K562 (cell line): ENCODE measurements at regions not wholly inside any gene's neighbourhood (a gene's known extent, or its start where the extent isn't known, plus 50 kb on each side); places are given as distances from the start of the nearest gene placed in this dataset.

ENCODE experiments used
- HES1 ChIP-seq: fragments of 450-650 bp; IDR thresholded peaks from 2 replicates; pipeline ENCODE4 v1.6.1; 2016; ENCODE audit warnings: low read depth, mild to moderate bottlenecking, moderate library complexity
- MECOM ChIP-seq: fragments of 250-450 bp; sonication (Bioruptor Pico); IDR thresholded peaks from 2 replicates; pipeline ENCODE4 v1.8.0; 2022; ENCODE audit warnings: inconsistent platforms
- MXI1 ChIP-seq: IDR thresholded peaks from 2 replicates; pipeline ENCODE4 v1.6.1; 2011; ENCODE audit warnings: low read depth, mild to moderate bottlenecking, improper control_type of control experiment, low read length
- NFE2L1 ChIP-seq: fragments of 450-650 bp; IDR thresholded peaks from 2 replicates; pipeline ENCODE4 v1.6.1; 2016; ENCODE audit warnings: missing genetic modification characterization, low read depth, mild to moderate bottlenecking, missing compliant biosample characterization, moderate library complexity, borderline replicate concordance
- PBX2 ChIP-seq, 2 experiments: IDR thresholded peaks in 1 of 2; conservative IDR thresholded peaks in 1 of 2; 2 replicates each; pipeline ENCODE4 v1.6.1; 2016; ENCODE audit warnings: low read depth in 2 of 2, mild to moderate bottlenecking in 1 of 2, missing compliant biosample characterization in 1 of 2, missing genetic modification characterization in 1 of 2, moderate library complexity in 1 of 2
- PTTG1 ChIP-seq: fragments of 450-650 bp; IDR thresholded peaks from 2 replicates; pipeline ENCODE4 v1.6.1; 2016; ENCODE audit warnings: low read depth, mild to moderate bottlenecking, missing genetic modification characterization, missing compliant biosample characterization
- RREB1 ChIP-seq: fragments of 250-450 bp; sonication (Bioruptor Pico); IDR thresholded peaks from 2 replicates; pipeline ENCODE4 v1.4.0; 2020
- SMAD1 ChIP-seq: fragments of 150-350 bp; IDR thresholded peaks from 2 replicates; pipeline ENCODE4 v1.6.1; 2014; ENCODE audit warnings: low read length, low read depth; ENCODE audit not compliant: partially characterized antibody
- SNIP1 ChIP-seq: fragments of 450-650 bp; IDR thresholded peaks from 2 replicates; pipeline ENCODE4 v1.7.1; 2017; ENCODE audit warnings: low read depth, mild to moderate bottlenecking
- ZNF143 ChIP-seq: sonication (generic); formaldehyde crosslinking; IDR thresholded peaks from 2 replicates; pipeline ENCODE4 v1.9.0; 2022; ENCODE audit warnings: mild to moderate bottlenecking, missing genetic modification reagents
- ZNF3 ChIP-seq: fragments of 250-450 bp; sonication (Bioruptor Pico); IDR thresholded peaks from 2 replicates; pipeline ENCODE4 v1.5.0; 2021; ENCODE audit warnings: mild to moderate bottlenecking, moderate library complexity
- ZNF644 ChIP-seq: fragments of 200-800 bp; sonication (Bioruptor generic); IDR thresholded peaks from 2 replicates; pipeline ENCODE4 v1.6.1; 2016; ENCODE audit warnings: low read depth, missing genetic modification characterization, missing compliant biosample characterization
- ZNF740 ChIP-seq, 3 experiments: fragments of 200-800 bp in 1 of 3; sonication (Bioruptor generic) in 1 of 3; sonication (generic) in 1 of 3; formaldehyde crosslinking in 1 of 3; IDR thresholded peaks; 2 replicates each; pipeline versions ENCODE4 v1.6.1 to v1.8.0; 2016 to 2022; ENCODE audit warnings: mild to moderate bottlenecking in 2 of 3, missing compliant biosample characterization in 2 of 3, missing genetic modification characterization in 2 of 3, missing genetic modification reagents in 1 of 3

GRCh38 chr4:10173754-10174749 lies 57.5 kb upstream of the WDR1 start (continued):
- no peak for TF ChIP-seq RREB1 (CRISPR knock-in tag)
- no peak for TF ChIP-seq HES1
- no peak for TF ChIP-seq PBX2 (CRISPR knock-in tag; IDR thresholded peaks at IDR 0.05; ENCODE audit: low read depth)
- TF ChIP-seq PBX2 (tag; conservative IDR thresholded peaks at IDR 0.05; ENCODE audit: low read depth): no peak; the same call in 1 of the 2 replicates
- no peak for TF ChIP-seq SMAD1
- TF ChIP-seq MXI1: no peak
- TF ChIP-seq SNIP1: no peak
- no peak for TF ChIP-seq NFE2L1 (tag)
- TF ChIP-seq ZNF740 (CRISPR knock-in tag; IDR thresholded peaks at IDR 0.05): no peak
- peak; percentile 16 to 81; a peak in 2 of 4 replicates for TF ChIP-seq ZNF740 (tag; IDR thresholded peaks at IDR 0.05)
- TF ChIP-seq ZNF3 (CRISPR knock-in tag): no peak
- TF ChIP-seq ZNF143 (CRISPR knock-in tag): no peak
- TF ChIP-seq ZNF644: peak; percentile 57
- TF ChIP-seq PTTG1 (tag): 0 out of 2 replicates have a peak, but pooled peaks have one; percentile 39
- peak; percentile 29; the same call in 1 of the 2 replicates for TF ChIP-seq MECOM (CRISPR knock-in tag)
